A204.1 (cell line): ENCODE measurements at regions not wholly inside any gene's neighbourhood (a gene's known extent, or its start where the extent isn't known, plus 50 kb on each side); places are given as distances from the start of the nearest gene placed in this dataset.

Experiments used
- FAIRE-seq: peaks from 2 replicates; lab custom pipeline; 2012; peaks lifted over from hg19 to GRCh38; lab: Jason Lieb, UNC

- FAIRE-seq = no peak
Measured at GRCh38 chr3:124504332-124505059, 225.8 kb upstream of the UMPS start.

DNA sequence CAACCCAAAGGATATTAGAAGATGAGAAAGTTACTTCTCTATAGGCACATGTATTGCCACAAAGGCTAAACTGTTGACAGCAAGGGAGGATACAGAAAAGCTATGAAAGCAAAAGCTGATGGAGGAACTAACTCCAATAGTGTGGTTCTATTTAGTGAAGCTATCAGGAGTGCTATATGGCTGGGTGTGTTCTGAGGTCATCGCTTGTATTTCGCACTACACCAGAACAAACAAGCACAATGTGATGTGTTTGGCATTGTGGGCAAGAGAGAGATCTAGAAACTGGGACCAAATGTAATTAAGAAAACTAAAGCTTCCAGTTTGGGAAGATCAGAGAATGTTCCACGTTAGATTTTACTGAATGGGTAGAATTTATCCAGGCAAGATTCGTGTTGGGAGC is 220.4 kb upstream of the UMPS start:
- no peak for FAIRE-seq

DNA sequence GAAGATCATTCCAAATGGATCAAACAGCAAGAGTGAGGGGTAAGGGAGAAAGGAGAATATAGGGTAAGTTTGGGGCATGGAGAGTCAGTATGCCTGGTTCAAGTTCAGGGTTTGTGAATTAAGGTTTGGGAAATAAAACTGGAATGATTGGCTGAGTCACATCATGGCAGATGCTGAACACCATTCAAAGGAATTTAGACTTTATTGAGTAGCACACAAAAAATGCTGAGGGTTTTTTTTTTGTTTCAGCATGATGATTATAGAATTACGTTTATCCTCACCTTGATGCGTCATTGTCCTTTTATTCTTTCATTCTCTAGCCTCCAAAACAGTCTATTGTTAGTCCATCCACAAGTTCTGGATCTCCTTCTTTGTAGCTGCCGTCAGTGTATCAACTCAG is 220.0 kb upstream of the UMPS start:
- no peak for FAIRE-seq

DNA sequence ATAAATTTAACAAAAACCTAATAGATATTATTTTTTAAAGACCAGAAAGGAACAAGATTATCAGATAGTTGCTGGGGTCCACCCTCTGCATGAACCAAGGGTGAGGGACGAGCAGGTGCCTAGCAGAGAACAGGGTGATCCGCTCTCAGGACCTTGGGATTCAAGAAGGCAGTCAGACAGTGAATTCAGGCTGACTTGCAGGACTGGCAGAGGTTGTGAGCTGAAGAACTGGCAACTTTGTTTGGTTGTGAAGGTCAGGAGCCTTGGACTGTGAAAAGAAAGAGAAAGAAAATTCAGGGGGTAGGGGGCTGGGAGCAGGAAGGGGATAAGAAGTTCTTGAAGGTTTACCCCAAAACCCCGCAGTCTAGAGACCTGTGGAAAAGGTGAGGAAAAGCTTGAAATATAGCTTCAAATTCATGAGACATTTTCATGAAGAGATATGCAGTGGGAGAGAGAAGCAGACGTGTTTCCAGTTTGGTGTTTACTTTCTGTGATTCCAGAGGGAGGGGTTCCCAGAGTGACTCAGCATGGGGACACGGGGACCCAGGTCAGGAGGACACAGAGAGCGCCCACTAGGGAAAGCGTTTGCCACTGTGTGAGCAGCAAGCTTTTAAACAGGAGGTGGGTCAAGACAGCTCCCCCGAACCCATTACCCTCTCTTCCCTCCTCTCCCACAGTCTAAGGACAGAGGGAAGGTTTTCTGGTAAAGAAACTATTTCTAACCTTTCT is 217.2 kb upstream of the UMPS start:
- FAIRE-seq = no peak

- no peak for FAIRE-seq
Measured at GRCh38 chr3:124513610-124513997, 216.6 kb upstream of the UMPS start.

- no peak for FAIRE-seq
Measured at GRCh38 chr3:124514683-124515082, 215.6 kb upstream of the UMPS start.

DNA sequence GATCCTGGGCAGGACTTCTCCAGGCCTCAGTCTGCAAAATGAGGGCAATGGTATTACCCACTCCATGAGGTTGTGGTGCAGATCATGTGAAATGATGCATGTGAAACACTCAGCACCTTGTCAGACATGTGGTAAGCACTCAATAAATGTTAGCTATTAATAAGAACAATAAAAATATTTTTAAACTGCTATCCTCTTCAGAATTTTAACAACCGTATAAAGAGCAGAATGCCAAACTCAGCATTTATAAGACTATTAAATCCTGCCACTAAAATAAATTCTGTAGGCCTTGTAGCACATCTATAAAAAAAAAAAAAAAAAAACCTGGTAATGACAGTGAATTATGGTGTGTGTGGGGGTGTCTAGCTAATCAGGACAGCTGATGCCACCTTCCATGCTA is 213.9 kb upstream of the UMPS start:
- FAIRE-seq = no peak

DNA sequence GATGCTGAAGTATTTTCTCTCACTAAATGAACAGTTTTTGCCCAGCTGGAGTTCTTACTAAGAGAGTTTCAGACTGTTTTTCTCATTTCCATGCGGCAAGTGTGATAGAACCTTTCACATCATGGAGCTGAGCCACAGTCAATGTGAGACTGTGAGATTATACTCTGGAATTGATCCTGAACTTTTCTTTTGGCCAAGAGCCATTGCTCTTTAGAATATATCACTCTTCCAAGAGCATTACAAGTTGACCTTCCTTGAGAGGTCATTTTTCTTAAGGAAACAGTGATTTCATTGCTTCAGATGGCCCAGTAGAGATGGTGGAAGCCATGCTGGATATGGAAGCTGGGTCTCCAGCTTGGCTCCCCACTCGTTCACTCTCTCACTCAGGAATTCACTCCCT is 212.9 kb upstream of the UMPS start:
- no peak for FAIRE-seq

DNA sequence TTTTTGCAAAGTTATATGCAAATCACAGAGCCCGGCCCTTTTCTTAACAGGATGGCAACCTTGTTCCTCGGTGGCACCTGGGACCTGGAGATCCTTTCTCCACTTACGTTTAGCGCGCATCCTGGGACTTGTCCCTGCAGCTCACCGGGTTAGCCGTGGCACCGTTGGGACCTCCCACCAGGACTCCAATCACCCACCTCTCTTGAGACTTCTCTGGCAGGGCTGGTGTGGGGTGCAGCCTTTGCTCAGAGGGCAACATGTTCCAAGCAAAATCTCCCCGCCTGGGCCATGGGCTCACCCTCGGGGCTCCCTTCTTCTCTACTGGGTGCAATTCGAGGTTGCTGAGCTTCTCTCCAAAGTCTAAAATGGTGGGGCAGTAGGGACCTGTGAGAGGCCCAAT is 211.9 kb upstream of the UMPS start:
- no peak for FAIRE-seq

DNA sequence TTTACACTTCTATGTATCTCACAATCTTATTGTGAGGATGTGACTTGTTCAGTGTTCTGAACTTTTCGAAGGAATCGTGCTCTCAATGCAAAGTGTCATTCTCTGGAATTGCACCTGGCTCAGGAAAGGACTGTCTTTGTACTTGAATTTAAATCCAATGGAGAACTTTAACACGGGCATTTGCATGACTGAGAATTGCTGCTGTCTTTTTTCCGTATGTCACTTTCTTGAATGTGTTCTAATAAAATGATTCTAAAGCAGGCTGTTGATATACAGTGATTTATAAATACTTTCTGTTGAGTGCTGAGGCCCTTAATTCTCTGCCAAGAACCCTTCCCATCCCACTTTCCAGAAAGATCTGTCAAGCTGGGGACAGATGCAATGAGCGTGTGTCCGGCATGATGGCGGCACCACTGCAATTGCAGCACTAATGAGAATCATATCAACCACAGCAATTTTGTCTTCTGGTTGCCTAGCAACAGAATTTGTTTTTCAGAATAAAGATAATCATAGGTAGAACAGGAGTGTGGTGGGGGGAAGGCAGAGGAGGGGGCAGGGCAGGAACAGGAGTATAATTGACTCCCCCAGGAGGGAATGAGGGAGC is 210.6 kb upstream of the UMPS start:
- no peak for FAIRE-seq

DNA sequence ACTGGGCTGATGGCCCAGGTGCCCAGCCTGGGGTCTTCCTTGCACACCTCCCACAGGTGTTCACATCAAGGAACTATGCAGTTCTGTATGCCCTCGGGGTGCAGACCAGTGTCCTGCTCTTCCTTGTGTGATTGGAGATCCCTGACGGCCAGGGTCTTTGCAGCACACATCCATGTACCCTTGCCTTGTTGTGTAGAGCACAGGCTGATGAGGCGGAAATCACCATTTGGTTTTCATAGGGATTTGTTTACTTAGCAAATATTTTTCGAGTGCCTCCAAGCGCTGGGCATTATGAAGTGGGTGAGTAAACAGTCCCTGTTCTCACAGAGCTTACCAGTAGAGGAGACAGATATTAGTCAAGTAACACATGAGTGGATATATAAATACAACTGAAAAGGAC is 209.3 kb upstream of the UMPS start:
- FAIRE-seq = no peak

GRCh38 chr3:124522082-124522625 is 208.1 kb upstream of the UMPS start:
- FAIRE-seq = no peak

- FAIRE-seq = no peak
Measured at GRCh38 chr3:124526601-124527000, 203.7 kb upstream of the UMPS start.

DNA sequence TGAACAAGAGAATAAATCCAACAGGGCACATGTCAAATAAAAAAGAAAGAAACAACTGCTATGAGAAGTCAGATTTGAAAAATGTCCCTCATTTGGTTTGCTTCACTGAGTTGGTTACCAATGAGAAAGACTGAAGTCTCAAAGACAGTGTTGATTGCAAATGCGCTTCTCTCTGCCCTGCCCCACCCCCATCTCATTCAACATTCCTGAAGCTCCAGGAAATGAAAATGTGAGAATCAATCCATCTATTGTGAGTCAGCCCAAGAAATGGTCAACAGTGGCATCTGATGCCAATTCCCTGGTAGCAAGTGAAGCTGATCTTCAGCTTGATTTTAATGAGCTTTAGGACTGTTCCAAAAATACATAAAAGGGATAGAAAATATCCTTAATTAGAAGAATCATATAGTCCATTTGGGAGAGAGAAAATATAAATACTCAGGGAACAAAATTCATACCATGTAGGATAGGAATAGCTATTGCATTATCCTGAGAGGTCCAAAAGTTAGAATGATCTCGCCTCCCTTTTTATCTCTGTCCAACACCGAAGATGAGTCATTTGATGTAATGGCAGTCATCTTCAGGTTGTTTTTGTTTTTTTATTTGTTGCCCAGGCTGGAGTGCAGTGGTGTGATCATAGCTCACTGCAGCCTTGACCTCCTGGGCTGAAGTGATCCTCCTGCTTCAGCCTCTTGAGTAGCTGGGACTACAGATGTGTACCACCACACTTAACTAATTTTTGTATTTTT is 200.3 kb upstream of the UMPS start:
- no peak for FAIRE-seq

DNA sequence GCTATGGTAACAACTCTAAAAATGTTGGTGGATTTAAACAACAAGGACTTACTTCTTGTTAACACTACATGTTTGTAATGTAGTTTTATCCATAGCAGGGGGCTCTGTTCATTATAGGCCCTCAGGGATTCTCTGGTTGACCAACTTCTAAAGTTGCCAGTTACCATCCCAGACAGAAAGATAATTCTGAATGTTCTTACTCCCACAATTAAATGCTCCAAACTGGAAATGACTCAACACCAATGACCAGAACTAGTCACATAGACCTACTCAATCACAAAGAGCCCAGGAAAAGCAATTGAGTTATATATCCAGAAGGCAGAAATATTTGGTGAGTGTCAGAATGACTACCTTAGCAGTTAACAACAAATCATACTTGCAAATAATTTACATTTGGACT is 199.3 kb upstream of the UMPS start:
- no peak for FAIRE-seq

- no peak for FAIRE-seq
Measured at GRCh38 chr3:124532071-124532470, 198.2 kb upstream of the UMPS start.

DNA sequence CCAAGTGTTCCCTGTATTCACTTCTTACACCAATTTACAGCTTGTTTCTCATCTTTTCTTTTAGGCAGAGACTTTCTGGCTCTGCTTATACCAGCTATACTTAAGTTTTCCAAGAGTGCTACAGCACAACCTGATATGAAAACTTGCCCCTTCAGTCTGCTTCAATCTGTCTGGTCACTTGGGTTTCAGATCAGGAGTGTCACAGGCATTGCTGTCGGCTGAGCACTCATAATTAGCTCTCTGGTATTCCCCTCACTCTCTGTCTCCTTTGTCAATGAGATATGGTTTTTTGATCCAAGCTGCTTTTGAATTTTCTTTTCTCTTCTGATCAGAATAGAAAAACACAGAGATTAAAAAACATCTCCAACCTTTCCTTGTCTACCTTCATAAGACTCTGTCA is 194.9 kb upstream of the UMPS start:
- FAIRE-seq = no peak

DNA sequence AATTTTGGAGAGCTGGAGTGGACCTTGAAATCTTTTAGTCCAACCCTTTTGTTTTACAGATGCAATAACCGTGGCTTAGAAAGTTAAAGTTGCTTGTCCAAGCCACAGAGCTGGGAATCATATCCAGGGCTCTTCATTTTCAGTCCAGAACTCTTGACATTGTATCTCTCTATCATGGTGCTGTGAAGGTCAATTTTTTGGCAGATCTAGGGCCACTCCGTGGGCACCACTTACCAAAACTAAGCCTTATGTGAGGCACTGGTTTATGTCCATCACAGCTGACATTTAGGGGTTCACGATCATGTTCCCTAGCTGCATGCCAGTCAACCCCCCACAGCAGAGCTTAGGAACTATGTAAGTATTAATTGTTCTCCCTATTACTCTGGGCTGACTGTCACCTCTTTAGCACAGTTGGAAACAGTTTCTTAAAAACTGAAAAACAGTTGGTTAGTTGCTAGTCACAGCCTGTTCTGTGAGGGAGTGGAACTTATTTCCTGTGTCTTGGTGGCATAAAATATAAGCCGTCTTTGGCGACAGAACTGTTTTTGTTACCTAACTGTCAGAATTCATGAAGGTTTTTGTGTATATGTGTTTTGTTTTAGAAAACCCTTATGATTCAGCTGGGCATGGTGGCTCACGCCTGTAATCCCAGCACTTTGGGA is 189.6 kb upstream of the UMPS start:
- FAIRE-seq = no peak

- FAIRE-seq = no peak
Measured at GRCh38 chr3:124542214-124542869, 187.9 kb upstream of the UMPS start.

- FAIRE-seq = no peak
Measured at GRCh38 chr3:124545891-124546290, 184.4 kb upstream of the UMPS start.

GRCh38 chr3:124552224-124552623 is 178.0 kb upstream of the UMPS start:
- FAIRE-seq = no peak

- no peak for FAIRE-seq
Measured at GRCh38 chr3:124553178-124553577, 177.1 kb upstream of the UMPS start.
